Fibroblast of peridontal ligament (primary cell): ENCODE measurements at regions not wholly inside any gene's neighbourhood (a gene's known extent, or its start where the extent isn't known, plus 50 kb on each side); places are given as distances from the start of the nearest gene placed in this dataset.
"Not testable (repeated sequence)": the region's sequence is repeated elsewhere in the genome, so short reads cannot be mapped to it uniquely, and the experiment has no call there.

Experiments
- DNase-seq: peaks from one replicate; pipeline ENCODE4 v3.0.0-alpha.2; 2010; ENCODE audit errors: extremely low read depth

DNA sequence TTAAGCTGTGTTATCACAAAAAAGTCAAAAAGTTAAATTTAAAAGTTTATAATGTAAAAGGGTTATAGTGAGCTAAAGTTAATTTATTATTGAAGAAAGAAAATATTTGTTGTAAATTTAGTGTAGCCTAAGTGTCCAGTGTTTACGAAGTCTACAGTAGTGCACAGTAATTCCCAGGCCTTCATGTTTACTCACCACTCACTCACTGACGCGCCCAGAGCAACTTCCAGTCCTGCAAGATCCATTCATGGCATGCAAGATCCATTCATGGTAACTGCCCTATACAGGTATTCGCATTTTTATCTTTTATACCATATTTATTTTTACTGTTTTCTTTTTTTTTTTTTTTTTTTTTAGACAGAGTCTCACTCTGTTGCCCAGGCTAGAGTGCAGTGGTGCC lies 69.5 kb downstream of the TPRA1 start:
- DNase-seq = no peak

DNA sequence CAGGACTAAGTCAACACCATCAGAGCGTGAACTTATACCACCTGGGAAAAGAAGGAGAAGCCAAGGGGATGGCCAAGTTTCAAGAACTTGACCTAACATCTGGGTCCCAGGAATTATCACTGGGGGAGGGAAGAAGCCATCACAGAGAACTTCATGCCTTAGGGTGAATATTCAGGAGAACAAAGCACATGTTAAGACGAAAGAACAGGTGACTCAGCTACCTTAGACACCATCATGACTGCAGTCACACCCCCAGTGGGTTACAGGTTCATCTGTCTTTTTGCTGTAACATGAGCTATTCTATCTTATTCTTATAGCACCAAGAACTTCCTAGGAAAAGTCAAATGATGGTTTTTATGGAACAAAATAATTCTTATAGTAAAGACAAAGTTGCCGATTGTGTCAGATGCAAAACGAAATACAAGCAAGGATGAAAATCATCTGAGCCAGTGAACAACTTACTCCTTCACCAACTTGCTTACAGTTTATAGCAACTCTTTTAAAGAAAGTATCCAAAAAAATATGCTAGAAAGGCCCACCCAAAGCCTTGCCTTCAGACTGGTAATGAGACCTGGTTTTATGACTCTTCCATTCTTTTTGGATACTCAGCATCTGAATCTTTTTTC lies 72.0 kb downstream of the TPRA1 start:
- no peak for DNase-seq

DNA sequence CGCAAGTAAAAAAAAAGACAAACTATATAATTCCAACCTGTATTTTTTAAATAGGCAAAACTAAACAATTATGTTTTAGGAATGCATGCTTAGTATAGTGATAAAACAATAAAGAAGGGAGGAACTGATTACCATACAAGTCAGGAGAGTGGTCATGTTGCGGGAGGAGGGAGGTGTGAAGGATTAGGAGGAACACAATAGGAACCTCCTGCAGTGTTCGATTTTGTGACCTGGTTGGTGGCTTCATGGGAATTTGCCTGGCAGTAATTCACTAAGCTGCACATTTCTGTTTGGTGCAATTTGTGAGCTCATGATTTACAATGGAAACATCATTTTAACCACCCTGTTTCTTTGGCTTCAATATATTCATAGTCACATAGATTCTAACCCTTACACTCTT lies 78.3 kb downstream of the TPRA1 start:
- DNase-seq = no peak

DNA sequence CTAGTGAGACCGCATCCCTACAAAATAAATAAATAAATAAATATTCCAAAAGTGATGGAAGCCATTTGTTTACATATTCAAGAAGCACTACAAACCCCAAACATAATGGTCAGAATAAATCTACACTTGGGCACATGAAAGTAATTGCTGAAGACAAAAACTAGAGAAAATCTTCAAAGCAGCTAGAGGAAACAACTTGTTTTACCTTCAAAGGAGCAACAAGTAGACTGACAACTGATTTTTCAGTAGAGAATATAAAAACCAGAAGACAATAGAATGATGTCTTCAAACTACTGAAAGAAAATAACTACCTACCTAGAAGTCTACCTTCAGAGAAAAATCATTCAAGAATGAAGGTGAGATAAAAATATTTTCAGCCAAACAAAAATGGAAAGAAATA lies 89.4 kb downstream of the TPRA1 start:
- no peak for DNase-seq

DNA sequence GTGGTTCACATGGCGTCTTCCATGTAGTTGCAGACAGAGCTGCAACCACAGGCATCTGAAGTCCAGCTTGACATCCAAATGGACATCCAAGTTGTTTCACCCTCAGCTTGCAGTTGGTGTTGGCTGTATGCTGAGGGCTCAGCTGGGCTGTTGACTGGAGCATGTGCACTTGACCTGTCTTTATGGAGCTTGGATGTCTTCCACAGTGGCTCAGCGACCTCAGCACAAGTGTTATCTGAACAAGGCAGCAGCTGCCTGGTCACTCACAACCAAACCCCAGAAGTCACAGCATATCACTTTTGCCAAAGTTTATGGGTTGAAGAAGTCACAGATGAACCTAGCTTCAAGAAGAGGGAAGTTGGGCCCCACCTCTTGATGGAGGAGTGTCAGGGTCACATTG lies 92.9 kb downstream of the TPRA1 start:
- no peak for DNase-seq

DNA sequence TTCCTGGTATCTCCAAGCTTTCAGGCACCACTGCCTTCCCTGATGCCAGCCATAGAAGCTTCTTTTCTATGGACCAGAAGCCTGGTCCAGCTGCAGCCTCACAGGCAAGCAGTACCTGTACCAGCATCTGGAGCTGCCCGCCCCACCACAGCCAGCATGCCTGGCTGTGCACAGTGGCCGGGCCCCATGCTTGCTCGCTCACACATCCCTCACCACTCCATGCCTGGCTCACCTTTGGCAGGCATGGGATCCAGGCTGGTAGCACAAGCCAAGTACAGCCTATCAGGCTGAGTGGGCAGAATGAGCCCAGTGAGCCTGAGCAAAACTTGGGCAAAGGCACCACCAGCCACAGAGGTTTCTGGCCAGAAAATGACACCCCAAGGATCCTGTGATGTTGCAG lies 93.4 kb downstream of the TPRA1 start:
- no peak for DNase-seq

DNA sequence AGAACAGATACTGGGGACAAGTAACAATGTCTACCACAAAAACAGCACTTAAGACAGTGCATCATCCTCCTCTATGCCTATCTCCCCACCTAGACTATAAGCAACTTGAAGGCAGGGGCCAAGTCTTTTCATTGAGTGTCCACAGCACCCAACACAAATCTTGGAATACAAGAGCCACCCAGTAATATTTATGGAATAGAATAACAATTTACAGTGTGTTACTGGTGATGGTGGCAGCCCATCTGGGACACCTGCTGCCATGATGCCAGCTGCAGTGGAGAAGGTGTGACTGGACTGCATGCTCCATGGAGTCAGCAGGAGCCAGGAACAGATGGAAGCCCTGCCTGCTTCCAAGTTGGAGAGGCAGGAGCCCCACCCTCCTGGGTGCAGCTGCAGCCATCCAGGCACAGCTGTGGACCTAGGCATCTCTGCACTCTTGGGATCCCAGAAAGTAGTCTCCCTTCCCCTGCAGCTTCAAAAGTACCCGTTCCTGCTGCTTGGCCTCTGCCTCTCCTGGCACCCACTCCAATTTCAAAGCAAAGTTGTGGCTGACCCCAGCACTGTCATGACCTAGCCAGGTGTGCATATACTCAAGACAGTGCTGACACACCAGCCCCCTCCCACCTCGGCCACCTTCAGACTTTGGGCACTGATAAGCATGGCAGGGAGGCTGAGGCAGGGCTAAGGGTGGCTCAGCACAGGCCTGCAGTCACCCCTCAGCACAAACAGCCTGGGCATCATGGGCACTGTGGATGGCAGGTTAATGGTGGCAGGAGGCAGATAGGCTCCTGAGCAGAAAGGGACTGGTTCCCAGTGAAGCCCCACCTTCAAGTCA lies 94.5 kb downstream of the TPRA1 start:
- no peak for DNase-seq

DNA sequence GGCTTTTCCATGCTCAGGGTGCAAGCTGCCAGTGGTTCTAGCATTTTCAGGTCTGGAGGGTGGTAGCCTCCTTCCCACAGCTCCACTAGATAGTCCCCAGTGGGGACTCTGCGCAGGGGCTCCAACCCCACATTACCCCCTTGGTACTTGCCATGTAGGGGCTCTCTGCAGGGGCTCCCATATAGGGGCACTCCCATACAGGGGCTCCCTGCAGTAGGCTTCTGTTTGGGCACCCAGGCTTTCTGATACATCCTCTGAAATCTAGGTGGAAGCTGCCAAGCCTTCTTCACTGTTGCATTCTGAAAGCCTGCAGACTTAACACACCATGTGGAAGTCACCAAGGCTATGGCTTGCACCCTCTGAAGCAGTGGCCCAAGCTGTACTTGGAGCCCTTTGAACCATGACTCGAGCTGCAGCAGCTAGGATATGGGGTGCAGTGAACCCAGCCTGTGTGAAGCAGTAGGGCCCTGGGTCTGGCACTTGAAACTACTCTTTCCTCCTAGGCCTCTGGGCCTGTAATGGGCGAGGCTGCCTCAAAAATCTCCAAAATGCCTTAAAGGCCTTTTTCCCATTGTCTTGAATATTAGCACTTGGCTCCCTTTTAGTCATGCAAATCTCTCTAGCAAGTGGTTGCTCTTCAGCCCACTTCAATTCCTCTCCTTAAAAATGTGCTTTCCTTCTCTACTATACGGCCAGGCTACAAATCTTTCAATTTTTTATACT lies 96.4 kb downstream of the TPRA1 start:
- DNase-seq = no peak

DNA sequence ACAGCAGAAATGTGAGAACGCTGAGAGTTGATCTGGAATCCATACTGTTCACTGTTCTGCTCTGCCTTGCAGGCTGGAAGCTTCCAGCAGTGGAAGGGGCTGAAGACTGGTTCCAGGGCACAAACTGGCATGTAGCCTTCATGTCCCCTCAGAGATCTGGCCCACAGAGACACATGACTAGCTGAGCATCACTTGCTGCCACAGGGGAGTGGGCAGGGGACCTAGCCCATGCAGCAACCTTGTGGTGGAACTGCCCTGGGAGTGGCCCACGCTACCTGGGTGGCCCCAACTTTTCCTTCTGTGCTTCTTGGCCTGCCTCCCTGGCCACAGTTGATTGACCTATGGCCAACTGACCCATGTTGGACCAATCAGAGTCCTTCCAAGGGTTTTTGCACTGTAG lies 98.1 kb downstream of the TPRA1 start:
- no peak for DNase-seq

DNA sequence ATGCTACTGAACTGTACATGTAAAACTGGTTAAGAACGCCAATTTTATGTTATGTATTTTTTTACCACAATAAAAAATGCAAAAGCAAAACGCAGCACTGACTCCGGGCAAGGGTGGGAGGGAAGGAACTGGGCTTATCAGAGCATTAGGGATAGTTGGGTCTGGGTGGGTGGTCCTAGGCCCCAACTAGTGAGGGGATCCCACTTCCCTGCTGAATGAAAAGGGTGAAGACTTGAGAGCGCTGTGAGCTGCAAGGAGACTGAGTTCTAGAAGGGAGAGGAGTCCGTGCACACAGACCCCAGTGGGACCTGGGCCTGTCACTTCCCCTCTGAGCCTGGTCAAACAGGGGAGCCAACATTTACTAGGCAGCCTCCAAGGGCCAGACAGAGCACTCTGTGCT lies 98.6 kb downstream of the TPRA1 start:
- DNase-seq = no peak

DNA sequence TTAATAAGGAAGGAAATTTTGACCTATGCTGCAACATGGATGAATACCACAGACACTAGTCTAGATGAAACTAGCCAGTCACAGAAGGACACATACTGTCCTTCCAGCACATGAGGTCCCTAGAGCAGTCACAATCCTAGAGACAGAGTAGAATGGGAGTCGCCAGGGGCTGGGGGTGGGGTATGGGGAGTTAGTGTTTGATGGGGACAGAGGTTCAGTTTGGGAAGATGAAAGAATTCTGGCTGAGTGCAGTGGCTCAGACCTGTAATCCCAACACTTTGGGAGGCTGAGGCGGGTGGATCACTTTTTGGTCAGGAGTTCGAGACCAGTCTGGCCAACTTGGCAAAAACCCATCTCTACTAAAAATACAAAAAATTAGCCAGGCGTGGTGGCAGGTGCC lies 99.2 kb downstream of the TPRA1 start:
- DNase-seq = no peak

DNA sequence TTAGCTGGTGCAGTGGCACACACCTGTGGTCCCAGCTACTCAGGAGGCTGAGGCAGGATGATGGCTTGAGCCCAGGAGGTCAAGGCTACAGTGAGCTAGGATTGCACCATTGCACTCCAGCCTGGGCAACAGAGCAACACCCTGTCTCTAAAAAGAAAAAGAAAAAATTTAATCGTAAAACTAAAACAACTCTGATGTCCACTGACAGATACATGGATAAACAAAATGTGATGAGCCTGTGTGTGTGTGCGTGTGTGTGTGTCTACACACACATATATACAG lies 99.6 kb downstream of the TPRA1 start:
- DNase-seq = not testable (repeated sequence)

DNA sequence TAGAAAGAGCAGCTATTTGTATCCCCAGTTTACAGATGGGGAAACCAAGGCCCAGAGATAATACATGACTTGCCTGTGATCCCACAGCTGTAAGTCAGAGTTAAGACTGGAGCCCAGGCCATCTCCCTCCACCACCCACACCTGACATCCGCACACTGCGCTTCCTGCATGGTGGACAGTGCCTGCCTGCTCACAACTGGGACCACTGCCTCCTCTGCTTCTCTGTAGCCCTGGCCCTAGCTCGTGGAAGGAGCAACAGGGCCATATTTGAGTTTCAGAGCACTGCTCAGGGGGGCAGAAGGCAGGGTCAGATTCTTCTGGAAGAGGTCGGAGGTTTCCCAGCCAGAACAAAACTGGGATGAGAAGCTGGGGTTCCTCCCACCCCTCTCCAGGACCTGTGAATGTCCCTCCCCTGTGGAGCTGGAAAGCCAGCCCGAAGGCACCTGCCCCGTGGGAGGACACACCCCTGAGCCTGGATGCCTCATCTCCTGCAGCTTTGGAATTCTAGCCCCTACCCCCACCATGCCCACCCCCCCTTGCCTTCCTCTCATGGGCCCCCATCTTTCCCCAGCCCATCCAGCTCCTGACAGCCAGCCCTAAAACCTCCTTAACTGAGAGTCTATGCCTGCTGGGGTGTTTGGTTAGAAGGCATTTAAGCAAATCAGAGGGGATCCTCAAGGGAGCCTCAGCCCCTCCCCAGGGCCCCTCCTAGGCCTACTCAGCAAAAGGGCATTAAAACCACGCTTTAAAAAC lies 100.1 kb downstream of the TPRA1 start:
- no peak for DNase-seq

DNA sequence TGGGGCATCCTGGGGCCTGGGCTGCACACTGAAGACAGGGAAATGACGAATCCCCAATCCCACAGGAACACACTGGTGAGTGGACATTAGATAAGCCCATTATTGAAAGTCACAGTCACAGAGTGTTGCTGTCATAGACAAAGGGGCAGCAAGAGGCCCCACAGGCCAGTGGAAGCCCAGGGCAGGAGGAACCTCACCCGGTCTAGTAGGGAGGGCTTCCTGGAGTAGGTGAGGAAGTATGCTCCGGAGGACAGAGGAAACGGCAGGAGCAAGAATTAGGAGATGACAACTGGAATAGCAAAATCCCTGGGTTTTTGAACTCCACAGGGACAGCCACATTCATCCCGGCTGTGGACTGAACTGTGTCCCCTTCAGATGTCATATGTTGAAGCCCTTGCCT lies 101.2 kb downstream of the TPRA1 start:
- no peak for DNase-seq

DNA sequence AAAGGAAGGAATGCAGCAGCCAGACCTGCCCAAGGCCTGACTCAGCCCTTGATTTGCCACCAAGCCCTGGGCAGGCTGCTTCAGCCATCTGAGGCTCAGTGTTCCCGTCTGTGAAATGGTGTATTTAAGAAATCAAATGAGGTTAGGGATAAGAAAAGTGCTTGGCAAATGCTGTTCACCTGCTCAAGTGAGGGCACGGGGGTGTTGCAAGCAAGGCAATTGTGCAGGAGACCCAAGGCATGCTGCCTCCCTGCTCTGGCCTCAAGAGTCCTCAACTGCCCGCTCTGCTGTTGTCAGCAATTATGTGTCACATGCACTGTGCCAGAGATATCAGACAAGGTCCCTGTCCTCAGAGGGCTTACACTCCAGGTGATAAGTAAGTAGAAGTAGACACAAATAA lies 101.8 kb downstream of the TPRA1 start:
- no peak for DNase-seq

DNA sequence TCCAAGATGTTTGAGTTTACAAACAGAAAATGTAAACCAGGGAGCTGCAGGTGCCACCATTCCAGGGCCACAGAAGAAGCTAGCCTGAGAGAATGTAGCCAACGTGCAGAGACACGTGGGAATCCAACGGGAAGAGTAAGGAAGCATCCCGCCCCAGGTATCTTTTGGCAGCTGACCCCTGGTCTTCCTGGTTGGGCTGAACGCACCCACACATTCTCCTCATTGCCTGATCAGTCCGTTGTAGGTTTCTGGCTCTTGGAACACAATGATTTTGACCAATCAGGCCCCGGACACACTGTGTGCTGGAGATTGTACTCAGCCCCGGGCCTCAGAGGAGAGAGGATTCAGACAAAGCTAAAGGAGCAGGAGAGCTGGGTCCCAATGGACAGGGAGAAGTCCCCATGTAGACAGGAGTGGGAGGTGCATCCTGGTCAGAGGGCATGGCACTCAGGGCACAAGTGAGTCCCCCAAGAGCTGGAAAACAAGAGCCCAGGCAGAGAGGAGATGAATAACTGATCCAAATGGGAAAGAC lies 102.3 kb downstream of the TPRA1 start:
- no peak for DNase-seq

DNA sequence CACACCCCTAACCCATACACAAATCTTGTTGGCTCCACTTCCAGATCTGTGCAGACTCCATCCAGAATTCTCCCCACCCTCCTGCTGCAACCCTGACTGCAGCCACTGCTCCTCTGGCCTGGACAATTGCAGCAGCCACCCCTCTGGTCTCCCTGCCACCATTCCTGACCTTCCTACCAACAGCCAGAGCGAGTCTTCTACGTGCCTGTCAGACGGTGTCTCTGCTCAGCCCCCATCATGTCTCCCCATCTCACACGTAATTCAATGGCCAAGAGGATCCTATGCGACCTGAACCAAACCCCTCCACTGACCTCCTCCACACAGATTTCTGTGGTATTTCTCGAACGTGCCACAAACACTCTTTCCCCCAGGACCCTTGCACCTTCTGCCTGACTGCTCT lies 103.3 kb downstream of the TPRA1 start:
- no peak for DNase-seq

DNA sequence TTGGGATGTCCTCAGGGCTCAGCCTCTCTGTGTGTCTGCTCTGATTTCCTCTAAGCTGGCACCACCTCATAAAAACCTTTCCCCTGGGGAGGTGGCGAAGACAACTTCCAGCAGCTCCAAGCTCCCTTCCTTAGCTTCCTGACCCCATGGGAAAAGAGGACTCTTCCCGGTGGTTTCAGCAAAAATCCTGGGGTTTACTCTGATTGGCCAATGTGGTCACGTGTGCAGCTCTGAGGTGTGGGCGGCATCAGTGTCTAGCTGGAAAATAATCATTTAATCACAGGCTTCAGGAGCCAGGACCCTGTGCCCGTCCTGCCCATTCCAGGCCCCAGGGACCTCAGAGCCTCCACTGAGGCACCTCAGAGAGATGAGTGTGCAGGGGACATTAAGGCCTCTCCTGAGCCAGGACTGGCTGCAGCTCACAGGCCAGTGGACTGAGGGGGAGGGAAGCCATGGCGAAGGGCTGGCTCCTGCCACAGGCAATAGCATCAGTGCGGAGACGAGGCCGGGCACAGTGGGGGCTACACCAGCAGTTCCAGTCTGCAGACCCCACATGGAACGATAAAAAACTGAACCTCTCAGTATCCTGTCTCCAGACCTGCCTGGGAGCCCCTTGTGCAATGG lies 104.1 kb downstream of the TPRA1 start:
- no peak for DNase-seq

DNA sequence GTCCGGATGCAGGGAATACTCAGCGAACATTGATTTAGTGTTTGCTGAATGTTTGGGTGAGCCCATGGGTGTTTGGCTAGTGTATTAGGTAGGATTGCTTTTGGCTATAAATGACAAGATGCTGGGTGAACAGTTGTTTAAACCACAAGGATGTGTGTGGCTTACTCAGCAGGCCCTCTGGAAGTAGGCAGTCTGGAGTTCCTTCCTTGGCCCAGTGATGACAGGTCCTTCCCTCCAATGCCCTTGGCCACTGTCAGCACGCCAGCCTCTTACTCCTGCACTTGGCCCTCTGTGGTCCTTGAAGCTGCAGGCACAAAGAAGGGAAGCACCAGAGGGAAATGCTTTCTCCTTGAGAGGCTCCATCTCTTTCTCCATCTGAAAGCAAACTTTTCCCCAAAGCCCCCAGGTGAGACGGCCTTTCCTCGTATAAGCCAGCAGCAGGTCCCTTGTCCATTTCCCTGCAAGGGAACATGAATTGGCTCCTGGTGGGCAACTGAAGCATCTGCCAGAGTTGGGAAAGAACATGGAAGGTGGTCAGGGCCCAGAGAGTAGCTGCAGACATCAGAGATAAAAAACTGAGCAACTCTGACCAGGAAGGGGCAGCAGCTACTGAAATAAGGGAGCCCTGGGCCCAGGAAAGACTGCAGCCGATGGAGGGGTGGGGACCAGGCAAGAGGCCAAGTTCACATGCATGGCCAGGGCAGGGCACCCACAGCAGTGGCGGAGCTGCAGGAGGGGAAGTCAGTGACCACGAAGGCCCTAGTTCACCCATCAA lies 105.0 kb downstream of the TPRA1 start:
- no peak for DNase-seq

DNA sequence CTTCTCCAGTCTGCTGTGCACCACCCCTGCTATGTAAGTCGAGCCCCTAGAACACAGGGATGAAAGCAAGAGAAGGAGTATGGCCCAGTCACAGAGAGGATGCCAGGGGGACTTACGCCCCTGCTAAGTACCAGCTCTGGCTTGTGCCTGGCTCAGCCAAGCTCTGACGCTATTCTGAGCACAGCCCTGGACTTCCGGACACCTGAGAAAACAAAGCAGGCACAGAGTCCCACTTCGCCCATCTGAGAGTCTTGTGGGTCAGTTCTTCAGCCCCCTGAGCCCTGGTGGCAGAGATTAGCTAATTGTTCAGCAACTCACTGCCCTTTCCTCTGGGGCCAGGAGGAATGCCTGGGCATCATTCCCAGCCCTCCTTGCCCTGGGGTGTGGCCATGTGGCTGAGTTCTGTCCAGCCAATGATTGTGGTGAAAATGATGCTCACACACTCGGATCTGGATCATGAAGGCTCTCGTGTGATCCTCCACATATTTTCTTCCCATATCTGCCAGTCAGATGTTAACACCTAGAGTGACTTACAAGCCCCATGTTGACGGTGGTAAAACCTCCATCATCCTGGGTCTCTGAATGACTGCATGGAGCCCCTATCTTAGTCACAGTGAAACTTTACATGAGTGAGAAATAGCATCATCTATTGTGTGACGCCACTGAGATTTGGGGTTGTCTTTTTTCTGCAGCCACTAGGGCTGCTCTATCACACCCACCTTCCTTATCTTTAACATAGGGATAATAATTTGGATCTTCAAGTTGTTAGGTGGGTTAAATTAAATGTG lies 105.7 kb downstream of the TPRA1 start:
- DNase-seq = peak; percentile 18
